B cell (primary cell): ENCODE measurements at regions not wholly inside any gene's neighbourhood (a gene's known extent, or its start where the extent isn't known, plus 50 kb on each side); places are given as distances from the start of the nearest gene placed in this dataset.
"Not testable (repeated sequence)": the region's sequence is repeated elsewhere in the genome, so short reads cannot be mapped to it uniquely, and the experiment has no call there.

Experiments
- CTCF ChIP-seq: fragments of 200-600 bp; IDR thresholded peaks from one replicate; pipeline ENCODE4 v1.8.0; 2022; ENCODE audit warnings: antibody characterized with exemption, mild to moderate bottlenecking
- EZH2 ChIP-seq: IDR thresholded peaks from 2 replicates; pipeline ENCODE4 v1.6.1; 2012; ENCODE audit warnings: borderline replicate concordance, low read depth, mild to moderate bottlenecking, moderate library complexity, low read length; ENCODE audit not compliant: insufficient read depth, poor library complexity, severe bottlenecking

DNA sequence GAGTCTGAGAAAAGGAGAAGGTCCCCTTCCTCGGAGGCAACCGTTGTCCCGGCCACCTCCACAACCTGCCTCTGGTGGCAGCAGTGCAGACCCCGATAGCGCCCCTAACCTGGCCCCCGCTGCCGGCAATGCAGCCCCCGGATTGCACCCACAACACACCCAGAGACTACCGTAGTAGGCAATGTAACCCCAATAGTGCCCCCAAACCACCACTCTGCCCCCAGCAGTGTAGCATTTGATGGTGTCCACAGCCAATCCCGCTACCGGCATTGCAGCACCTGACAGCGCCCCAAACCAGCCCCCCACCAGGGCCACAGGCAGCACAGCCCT is 67.1 kb upstream of the THOC3 start:
- not testable (repeated sequence) for TF ChIP-seq CTCF, EZH2
